Fibroblast of peridontal ligament (primary cell): ENCODE measurements at regions not wholly inside any gene's neighbourhood (a gene's known extent, or its start where the extent isn't known, plus 50 kb on each side); places are given as distances from the start of the nearest gene placed in this dataset.

ENCODE experiments used
- DNase-seq: peaks from one replicate; pipeline ENCODE4 v3.0.0-alpha.2; 2010; ENCODE audit errors: extremely low read depth

DNA sequence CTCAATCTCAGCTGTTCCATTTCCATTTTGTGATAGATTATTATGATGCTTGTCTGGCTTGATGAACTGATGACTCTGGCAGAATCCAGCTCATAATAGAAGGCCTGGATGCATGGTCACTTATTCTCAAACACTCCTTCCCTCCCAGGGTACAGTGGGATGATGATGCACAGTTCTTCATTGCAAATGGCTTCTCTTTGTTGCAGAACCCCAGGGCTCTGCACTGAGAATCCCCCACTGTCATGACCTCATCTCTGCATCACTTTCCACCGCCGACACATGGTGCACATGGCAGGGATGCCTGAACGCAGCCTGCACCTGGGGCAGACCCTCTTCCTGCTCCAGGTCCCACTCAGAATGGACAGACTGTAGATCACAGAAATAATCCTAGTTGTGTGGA lies 515.6 kb upstream of the NR2F2 start:
- DNase-seq, result no peak

DNA sequence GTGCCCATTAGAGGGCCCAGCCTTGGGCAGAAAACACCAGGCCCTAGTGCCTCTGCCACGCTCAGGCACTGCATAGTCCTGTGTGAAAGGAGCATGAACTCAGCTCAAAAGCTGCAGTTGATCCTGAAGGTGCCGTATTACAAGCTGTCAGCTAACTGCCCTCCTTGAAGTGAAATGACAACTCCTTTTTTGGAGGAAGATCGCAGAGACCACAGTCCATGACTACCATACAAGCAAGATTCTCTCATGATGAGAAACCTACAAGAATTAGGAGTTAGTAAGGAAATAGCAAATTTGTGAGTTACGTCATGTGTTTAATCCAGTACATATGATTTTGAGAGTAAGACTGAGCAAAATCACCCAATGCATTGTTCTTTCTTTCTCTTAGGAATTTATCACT lies 513.9 kb upstream of the NR2F2 start:
- DNase-seq, result peak; percentile 16

DNA sequence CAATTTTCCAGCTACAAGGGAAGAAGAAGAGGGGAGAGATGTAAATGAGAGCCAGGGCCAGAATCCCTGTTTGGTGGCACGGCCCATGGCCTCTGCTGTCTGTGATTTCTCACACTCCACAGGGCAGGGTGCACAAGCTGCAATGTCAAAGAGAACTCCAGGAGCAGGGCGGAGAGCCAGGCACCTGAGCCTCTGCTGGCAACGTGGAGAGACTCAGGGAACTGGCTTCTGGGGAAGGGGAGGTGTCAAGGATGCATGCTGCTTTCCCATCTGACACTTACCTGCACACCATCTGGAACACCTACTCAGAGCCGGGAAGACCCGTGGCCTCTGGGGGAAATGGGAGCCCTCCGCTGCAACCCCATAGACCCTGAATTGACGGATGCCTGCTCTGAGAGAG lies 507.5 kb upstream of the NR2F2 start:
- no peak for DNase-seq

DNA sequence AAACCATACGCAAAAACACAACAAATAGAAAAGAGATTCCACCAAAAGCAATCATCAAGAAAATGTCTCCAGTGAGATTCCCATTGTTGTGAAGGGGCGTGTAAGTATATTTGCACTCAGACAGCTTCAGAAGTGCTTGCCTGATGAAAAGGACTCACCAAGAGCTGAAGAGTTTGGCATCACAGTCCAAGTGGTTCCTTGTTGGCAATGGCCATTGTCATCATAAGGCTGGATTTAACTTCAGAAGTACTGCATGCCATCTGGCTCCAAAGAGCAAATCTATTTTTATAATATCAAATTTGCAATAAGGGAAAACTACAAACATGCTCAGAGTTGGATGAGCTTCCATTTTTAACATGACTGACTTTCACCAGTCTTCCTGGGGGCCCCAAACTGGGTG lies 505.3 kb upstream of the NR2F2 start:
- DNase-seq, result no peak

DNA sequence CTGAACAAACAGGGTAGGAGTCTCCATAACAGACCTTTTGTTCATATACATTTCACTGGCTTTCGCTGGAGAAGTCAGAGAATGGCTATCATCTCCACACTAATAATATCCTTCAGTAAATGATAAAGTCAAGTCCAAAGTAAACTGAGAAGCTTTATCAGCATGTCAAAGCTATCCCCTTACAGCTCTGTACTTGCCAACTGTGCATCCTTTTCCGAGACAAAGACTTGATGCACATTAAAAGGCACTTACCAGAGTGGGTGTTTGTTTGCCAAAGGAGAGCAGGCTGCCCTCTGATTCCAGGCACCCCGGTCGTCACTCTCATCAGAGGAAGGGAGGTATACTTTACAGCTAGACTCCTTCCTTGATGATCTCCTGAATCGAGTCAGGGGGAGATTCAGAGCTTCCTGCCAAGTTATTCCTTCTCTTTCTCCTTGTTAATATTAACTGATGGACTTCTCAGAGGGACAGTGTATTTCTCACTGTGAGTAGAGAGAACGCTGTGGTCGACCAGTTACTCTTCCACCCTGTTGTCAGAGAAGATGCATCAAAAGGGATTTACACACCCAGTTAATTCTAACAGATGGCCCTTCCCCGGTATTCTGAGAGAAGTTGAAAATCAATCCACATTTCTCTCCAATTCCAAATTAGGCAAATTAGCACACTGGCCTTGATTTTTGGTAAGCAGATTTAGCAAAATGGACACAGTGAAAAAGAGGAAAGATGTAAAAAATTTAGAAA lies 504.7 kb upstream of the NR2F2 start:
- no peak for DNase-seq

DNA sequence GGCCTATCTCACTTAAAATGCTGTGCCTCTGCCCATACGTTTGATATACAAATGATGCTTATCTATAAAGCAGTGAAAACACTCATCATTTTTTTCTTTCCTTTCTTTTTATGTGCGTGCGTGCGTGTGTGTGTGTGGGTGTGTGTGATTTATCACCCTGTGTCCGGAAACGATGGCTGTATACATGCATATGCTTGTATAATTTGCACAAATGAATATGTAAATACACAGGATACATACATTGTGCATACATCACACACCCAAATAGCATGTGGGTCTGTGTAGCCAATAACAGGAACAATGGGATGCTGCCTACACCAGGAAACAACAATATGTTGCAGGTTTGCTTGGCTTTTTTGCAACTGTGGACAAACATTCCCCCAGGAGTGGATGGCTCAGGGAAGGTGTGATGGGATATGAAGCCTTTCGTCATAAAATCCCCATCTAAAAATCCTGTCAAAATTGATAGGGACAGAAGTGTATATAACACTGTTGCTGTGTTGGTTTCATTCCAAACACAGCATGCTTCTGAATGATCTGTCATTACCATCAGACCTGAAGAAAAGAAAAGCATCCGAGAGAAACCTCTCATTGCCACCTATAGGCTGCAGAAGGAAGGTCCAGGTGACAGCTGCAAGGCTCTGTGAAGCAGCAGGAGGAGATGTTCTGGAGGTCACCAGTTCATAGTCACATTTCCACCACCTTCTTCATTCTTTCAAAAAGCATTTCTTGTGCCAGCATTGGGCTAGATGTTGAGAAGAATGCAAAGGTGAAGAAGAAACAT lies 503.9 kb upstream of the NR2F2 start:
- DNase-seq, result no peak

DNA sequence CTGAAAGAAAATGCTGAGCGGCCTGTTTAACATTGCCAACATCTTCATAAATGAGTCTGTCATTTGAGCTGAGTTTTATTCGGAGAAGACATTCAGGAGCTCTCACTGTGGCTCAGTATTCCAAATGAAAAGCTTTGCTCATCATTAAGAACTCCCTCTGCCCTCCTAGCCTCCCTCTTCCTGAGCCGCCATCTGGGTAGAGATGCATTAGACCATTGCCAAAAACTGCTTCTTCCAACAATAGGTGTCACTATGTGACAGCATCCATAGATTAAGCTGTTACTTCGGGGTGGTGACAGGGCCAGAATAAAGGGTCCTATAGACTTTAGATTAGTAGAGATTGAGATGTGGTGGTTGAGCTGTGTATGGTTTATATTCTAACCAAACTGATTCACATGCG lies 501.4 kb upstream of the NR2F2 start:
- no peak for DNase-seq

DNA sequence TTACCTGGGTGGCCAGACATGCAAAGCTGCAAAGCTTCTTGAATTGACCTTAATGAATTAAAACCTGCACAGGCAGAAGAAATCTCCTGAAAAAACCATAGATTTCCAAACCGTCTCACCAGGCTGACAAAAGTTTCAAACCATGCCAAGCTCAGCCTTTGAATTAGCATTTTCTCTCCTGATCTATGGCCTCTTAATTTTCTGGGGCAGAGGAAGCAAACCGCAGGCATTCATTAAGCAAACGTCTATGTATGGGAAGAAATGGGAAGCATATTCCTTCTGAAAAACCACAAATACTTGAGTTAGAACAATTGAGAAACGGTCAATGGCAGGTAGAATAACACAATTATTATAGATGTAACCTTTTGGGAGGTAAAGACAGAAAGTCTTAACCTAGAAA lies 500.2 kb upstream of the NR2F2 start:
- peak; percentile 17 for DNase-seq

DNA sequence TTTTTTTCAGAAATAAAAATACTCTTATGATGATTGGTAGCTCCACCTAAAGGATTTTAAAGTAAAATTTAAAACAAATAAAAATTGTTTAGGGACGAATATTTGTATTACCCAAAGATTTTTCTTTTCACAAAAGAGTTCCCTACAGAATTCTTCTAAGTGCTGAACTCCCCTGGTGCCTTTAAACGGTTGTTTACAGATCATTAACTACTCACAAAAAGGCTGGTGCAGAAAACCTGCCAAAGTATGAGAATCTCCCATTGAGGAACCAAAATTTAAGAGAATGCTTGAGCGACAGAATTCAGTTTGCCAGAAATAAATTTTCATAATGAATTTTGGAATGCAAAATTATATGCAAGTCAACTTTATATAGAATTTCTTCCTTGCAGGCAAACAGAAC lies 497.8 kb upstream of the NR2F2 start:
- DNase-seq, result no peak

DNA sequence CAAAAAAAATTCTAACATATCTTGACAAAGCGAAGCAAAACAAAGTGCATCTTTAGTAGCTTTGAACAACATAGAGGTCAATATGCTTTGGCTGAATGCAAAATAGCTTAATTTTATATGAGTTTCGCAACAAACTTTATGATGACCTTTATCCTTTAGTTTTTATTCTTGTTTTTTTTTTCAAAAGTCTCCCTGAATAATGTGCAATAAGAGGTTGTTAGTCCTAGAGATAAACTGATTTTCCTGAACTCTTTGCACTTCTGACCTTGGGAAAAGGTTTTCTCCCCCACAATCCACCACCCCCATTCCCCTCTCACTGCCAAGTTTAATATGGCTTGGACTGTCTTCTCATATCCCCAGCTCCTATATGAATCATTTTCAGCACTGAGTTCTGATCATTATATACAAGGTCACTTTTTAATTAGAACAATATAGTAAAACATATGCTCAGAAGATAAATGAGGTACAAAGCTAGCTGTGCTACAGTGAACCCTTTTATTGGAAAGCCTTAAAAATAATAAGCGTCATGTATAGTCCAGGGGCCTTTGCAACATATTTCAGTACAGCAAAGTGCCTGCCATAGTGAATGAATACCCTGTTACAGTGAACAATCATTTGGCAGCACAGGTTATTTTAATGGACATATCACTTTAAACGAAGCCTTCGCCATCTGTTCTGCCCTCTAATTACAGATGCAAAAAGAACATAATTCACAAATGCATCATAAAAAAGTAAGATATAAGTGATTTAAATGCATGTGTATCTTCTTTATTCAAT lies 496.3 kb upstream of the NR2F2 start:
- no peak for DNase-seq

DNA sequence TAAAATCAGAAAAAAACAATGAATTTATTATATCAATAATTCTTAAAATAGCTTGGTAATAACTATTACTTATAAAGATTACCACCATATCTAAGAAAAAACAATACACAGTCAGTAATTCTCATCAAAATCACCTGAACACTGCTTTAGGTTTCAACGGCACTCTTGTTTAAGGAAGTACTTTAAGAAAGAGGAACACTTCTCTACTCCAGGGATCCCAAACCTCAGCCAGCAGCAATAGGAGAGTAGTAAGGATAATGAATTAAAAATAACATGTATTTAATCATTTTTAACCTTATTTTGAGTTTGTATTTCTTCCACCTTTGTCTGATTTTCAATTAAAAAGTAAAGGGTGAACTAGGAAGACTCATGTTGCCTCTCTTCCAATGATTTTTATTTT lies 494.0 kb upstream of the NR2F2 start:
- DNase-seq, result no peak

DNA sequence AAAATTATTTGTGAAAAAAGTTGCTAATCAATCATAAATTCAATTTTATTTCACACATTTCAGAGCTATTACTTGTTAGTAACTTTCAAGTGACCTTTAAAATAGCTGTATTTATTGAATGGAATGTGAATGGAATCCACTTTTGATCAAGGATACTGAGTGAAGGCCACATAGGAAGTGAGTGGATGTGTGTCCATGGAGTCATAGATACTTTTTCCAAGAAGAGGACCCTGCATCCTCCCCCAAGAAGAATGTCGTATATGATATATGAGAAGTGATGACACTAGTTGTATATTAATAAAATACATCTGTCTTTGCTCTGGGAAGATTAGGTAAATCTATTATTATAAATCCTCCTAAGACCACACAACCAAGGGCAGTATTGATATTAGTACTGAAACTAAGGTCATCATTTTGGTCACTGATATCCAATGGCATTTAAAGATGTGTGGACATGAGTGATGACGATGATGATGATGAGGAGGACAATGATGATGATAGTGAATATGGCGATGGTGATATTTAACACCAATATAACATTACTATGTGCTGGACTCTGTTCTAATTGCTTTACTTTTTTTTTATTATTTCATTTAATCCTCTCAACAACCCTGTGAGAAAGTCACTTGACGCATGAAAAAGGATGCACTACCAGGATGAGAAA lies 493.0 kb upstream of the NR2F2 start:
- no peak for DNase-seq

DNA sequence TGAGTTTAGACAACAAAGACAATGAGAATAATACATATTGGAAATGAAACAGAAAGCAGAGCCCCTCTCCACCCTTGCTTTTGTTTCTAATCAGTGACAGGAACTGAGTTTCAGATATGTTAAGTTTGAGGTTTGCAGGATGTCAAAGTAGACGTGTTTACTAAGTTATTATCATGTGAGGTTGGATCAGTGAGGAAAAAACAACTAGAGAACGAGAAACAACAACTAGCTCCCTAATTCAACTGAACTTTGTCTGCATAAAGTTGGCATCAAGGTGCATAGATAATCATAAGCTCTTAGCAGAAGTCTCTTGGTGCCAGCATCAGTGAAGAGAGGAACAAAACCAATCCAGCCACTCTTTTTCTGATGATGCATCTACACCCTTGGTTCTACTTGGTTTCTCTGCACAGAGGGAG lies 491.1 kb upstream of the NR2F2 start:
- peak; percentile 11 for DNase-seq

DNA sequence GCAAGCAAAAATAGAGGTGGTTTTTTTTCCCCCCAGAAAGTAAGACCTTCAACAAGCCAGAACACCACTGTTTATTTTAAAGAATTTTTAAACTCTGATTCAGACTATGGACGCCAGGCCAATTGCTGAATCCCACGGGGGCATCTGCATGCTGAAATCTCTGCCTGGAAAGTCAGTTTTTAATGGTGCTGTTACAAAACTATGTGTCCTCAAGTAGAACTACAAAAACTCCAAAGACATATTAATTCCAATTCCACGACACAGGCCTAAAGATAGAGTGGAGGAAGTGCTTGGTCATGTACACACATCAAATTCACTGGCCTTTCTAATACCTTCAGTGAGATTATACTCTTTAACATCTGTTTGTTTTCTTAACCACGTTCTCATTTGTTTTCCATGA lies 490.5 kb upstream of the NR2F2 start:
- DNase-seq, result peak; percentile 96

DNA sequence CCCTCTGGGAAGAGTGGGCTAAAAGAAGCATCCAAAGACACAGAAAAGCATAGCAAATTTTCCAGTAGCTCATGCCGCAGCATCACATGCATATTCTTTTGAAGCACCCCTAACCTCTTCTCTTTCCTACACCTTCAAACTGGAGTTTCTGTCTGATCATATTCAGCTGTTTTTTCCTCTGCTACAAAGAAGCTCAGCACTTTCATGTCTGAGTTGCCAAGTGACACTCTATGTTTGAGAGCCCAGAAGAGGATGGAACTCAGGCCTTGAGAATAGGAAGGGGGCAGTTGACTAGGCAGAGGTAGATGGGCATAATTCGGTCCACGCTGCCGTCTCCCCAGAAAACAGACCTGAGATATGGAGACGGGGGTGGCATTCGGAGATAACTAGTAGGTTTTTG lies 489.6 kb upstream of the NR2F2 start:
- no peak for DNase-seq

DNA sequence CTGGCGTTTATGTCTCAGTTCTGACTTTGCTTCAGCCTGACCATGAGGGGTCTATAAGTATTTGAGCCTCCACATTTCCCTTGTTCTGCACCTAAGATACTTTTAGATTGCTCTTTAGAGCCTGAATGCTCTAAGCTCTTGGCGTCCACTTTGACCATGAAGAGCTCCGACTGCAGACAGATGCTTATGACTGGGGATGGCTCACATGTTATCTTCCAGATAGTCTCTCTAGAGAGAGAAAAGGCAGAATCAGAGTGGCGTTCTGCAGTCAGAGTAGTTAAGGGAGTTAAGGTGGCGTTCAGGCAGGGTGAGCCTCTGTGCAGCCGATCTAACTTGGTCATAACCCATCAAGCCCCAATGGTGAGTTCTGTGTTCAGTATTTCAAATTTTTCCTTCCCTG lies 487.9 kb upstream of the NR2F2 start:
- DNase-seq, result no peak

DNA sequence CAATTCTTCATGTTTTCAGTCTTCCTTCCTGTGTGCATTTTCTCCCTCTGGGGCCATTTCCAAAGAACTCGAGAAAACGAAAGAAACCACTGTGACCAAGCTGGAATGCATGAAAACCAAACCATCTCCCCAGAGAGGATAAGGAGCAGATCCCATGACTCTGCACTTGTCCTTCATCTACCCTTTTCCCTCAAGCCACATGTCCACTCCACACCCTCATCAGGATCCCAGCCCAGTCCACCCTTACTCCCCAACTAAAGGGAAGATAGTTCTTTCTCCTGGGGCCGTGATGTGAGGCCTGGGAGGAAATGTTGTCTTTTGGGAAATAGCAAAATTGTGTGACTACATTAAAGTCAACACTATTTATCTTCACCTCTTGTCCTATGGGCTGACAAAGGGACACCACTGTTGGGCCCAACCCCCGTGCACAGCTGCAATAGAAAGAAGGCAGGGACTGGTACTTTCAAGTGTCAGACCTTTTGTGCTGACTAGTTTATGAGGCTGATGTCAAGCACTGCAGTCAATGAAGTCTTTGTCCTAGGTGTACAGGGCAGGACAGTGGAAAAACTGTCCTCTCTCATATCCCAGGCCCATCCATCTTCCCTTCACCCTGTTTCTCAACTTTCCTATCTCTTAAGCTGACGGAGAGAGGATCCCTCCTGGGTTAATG lies 487.1 kb upstream of the NR2F2 start:
- DNase-seq, result peak; percentile 96

DNA sequence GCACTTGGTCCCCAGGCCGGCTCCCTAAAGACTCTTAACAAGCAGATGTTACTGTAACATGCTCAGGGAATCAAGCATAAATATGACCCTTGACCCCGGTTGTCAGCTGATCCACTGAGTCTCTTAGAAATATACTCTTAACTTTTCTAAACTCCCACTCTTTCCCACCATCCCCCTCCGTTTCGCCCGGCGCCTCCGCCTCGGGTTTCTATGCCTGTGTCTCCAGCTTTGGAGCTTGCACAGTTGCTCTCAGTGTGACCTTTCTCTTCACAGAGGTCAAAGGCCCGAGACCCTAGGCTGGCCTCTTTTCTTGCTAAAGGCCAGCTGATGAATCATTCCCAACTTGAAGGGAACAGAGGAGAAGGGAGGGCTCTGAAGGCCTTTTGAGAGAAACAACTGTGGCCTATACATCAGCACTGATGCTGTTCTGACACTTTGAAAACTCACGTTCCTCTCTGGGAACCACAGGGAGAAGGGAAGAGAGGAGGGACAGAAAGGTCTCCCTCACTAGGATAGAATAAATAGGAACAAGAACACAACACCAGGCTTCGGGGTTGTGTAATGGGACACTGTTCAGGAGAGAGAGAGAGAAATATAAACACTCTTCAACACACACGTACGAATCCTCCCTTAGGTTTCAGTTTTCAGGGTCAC lies 484.5 kb upstream of the NR2F2 start:
- DNase-seq, result peak; percentile 65

DNA sequence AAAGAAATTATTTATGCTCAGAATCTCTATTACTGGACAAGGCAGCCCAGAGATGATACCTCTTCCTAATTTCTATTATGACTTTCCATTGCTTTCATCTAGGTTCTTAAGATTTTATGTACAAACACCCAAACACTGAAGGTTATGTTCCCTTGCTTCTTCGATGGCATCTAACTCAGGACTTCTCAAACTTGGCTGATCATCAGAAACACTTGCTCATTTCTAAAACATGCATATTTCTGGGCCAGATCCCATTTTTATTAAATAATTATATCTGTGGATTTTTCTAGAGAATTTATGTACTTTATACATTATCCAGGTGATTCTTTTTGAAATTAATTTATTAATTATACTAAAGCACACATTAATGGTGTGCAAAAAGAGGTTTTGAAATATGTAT lies 482.4 kb upstream of the NR2F2 start:
- no peak for DNase-seq

DNA sequence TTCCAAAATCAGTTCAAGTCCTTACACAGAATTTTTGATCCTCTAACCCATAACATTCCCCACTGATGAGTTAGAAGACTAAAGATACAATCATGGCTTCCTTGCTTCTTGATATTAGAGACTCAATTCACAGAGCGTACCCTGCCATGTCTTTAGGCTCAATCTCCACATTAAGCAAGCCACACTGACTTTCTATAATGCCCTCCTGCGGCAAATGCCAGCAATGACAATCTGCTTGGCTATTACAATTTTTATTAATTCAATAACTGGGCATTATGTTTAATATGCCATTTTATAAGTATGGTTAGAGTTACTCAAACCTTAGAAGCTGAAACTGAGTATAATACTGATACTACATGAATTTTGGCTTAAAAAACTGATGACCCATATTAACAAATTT lies 479.7 kb upstream of the NR2F2 start:
- no peak for DNase-seq

DNA sequence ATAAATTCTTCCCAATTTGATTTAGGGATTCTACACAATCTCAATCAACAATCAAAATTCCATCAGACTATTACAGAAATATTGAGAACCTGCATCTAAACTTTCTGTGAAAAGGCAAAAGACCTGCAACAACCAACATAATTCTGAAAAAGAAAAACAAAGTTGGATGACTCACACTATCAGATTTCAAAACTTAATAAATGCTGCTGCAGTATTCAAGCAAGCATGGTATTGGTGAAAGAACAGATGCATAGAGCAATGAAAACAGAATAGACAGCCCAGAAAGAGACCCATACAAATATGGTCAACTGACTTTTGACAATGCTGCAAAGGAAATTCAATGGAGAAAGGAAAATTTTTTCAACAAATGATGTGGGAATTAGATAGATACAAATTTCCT lies 477.1 kb upstream of the NR2F2 start:
- DNase-seq, result peak; percentile 58
